ENCODE measurements at regions not wholly inside any gene's neighbourhood (a gene's known extent, or its start where the extent isn't known, plus 50 kb on each side); places are given as distances from the start of the nearest gene placed in this dataset.
A peak's percentile ranks its signal among the peaks of the same experiment; 100 is the strongest.

GRCh38 chr5:109529520-109529919 is 119.7 kb upstream of the PJA2 start:
- DNase-seq = no peak

GRCh38 chr5:109524555-109524954 is 114.8 kb upstream of the PJA2 start:
- no peak for DNase-seq

- DNase-seq = no peak
These were observed 114.3 kb upstream of the PJA2 start for GRCh38 chr5:109524026-109524425.

- DNase-seq = no peak
These were observed 112.6 kb upstream of the PJA2 start for GRCh38 chr5:109522404-109522803.

GRCh38 chr5:109519416-109519815 is 109.6 kb upstream of the PJA2 start:
- no peak for DNase-seq

- DNase-seq = no peak
These were observed 106.6 kb upstream of the PJA2 start for GRCh38 chr5:109516390-109516789.

GRCh38 chr5:109511980-109512734 is 102.4 kb upstream of the PJA2 start:
- DNase-seq = no peak

GRCh38 chr5:109506556-109506955 is 96.8 kb upstream of the PJA2 start:
- no peak for DNase-seq

GRCh38 chr5:109496112-109496511 is 86.3 kb upstream of the PJA2 start:
- no peak for DNase-seq

- DNase-seq = no peak
These were observed 78.1 kb upstream of the PJA2 start for GRCh38 chr5:109487753-109488420.

GRCh38 chr5:109486200-109486804 is 76.5 kb upstream of the PJA2 start:
- DNase-seq = no peak

GRCh38 chr5:109485030-109485429 is 75.3 kb upstream of the PJA2 start:
- peak; percentile 83 for DNase-seq

GRCh38 chr5:109484597-109484996 is 74.8 kb upstream of the PJA2 start:
- no peak for DNase-seq

GRCh38 chr5:109483395-109483971 is 73.7 kb upstream of the PJA2 start:
- no peak for DNase-seq

- DNase-seq = no peak
These were observed 73.0 kb upstream of the PJA2 start for GRCh38 chr5:109482748-109483147.

- no peak for DNase-seq
These were observed 69.6 kb upstream of the PJA2 start for GRCh38 chr5:109479260-109479860.

GRCh38 chr5:109478830-109479229 is 69.1 kb upstream of the PJA2 start:
- DNase-seq = no peak

GRCh38 chr5:109476292-109476691 is 66.5 kb upstream of the PJA2 start:
- DNase-seq = no peak

- DNase-seq = no peak
These were observed 60.3 kb upstream of the PJA2 start for GRCh38 chr5:109469896-109470662.

GRCh38 chr5:109468737-109469420 is 59.1 kb upstream of the PJA2 start:
- peak; percentile 89 for DNase-seq

- peak; percentile 60 for DNase-seq
These were observed 58.5 kb upstream of the PJA2 start for GRCh38 chr5:109468288-109468676.

GRCh38 chr5:109467058-109467457 is 57.3 kb upstream of the PJA2 start:
- DNase-seq = no peak
